GM06990 (cell line): ENCODE measurements at regions not wholly inside any gene's neighbourhood (a gene's known extent, or its start where the extent isn't known, plus 50 kb on each side); places are given as distances from the start of the nearest gene placed in this dataset.

Experiments used
- DNase-seq: peaks from one replicate; pipeline ENCODE4 v3.0.0-alpha.2; 2011; ENCODE audit not compliant: insufficient read length; ENCODE audit errors: extremely low read depth
- H3K27me3 ChIP-seq: replicated peaks from 2 replicates; pipeline ENCODE4 v1.6.0; 2011; ENCODE audit warnings: low read length; ENCODE audit not compliant: control insufficient read depth, insufficient read depth
- H3K36me3 ChIP-seq: 2 replicates; pipeline ENCODE4 v1.5.1; 2011; ENCODE audit warnings: low read length; ENCODE audit not compliant: control insufficient read depth, insufficient read depth
- H3K4me3 ChIP-seq: replicated peaks from 2 replicates; pipeline ENCODE4 v1.5.1; 2011; ENCODE audit warnings: low read depth, mild to moderate bottlenecking, control low read depth, low read length
- TF ChIP-seq, protein P1 (sequence below): IDR thresholded peaks from 2 replicates; pipeline ENCODE4 v1.5.1; 2011; ENCODE audit warnings: low read length, control low read depth, mild to moderate bottlenecking, inconsistent platforms; ENCODE audit not compliant: insufficient read depth, poor library complexity, severe bottlenecking

DNA sequence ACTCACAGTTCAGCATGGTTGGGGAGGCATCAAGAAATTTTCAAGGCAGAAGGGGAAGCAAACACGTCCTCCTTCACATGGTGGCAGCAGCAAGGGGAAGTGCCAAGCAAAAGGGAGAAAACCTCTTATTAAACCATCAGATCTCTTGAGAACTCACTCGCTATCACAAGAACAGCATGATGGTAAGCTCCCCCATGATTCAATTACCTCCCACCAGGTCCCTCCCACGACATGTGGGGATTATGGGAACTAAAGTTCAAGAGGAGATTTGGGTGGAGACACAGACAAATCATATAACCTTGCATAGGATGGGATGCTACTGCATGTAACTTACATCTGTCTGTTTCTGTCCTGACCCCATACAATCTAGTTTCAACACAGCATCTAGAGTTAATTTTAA, 511.8 kb upstream of the ARX start:
- Histone ChIP-seq H3K36me3 (no peaks in the 10 kb centered on the region), H3K27me3 (no peaks in the 10 kb centered on the region), H3K4me3 (no peak overlapping the region)
- DNase-seq = no peak
- TF ChIP-seq, protein P1, sequence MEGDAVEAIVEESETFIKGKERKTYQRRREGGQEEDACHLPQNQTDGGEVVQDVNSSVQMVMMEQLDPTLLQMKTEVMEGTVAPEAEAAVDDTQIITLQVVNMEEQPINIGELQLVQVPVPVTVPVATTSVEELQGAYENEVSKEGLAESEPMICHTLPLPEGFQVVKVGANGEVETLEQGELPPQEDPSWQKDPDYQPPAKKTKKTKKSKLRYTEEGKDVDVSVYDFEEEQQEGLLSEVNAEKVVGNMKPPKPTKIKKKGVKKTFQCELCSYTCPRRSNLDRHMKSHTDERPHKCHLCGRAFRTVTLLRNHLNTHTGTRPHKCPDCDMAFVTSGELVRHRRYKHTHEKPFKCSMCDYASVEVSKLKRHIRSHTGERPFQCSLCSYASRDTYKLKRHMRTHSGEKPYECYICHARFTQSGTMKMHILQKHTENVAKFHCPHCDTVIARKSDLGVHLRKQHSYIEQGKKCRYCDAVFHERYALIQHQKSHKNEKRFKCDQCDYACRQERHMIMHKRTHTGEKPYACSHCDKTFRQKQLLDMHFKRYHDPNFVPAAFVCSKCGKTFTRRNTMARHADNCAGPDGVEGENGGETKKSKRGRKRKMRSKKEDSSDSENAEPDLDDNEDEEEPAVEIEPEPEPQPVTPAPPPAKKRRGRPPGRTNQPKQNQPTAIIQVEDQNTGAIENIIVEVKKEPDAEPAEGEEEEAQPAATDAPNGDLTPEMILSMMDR = no peak

DNA sequence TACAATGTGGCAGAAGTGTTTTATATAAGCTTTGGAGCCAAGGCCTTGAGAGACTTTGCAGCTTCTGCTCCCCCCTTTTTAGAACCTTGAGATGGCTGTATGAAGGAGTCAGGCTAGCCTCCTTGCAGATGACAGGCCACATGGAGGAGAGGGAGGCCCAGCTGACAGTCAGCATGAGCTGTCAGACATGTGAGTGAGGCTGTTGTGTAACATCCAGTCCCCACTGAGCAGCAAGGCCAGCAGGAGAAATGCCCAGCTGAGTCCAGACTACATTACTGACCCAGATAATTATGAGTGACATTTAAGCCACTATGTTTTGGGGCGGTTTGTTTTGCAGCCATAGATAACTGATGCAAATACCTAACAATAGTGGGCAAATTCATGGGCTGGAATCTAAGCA, 515.3 kb upstream of the ARX start:
- H3K27me3 ChIP-seq = no peaks in the 10 kb centered on the region
- H3K4me3 ChIP-seq = no peak overlapping the region
- H3K36me3 ChIP-seq = no peaks in the 10 kb centered on the region
- TF ChIP-seq, protein P1 = no peak
- no peak for DNase-seq

DNA sequence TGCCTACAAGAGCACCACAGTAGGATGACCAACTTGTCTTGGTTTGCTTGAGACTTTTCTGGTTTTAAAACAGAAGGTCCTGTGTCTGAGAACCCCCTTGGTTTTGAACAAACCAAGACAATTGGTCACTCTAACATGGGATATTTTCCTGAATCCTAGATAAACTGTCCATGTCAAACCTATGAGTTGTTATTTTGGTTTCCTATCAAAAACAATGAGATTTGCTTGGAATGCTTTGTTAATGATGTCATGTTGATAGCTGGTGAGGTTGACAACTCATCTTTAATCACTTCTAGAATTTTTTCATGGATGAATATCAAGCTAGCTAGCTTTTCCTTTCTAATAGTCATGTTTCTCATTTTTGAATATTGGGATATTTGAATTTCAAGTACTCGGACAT, 518.3 kb upstream of the ARX start:
- Histone ChIP-seq H3K27me3 (no peaks in the 10 kb centered on the region), H3K4me3 (no peak overlapping the region), H3K36me3 (no peaks in the 10 kb centered on the region)
- no peak for DNase-seq
- TF ChIP-seq, protein P1 = no peak

DNA sequence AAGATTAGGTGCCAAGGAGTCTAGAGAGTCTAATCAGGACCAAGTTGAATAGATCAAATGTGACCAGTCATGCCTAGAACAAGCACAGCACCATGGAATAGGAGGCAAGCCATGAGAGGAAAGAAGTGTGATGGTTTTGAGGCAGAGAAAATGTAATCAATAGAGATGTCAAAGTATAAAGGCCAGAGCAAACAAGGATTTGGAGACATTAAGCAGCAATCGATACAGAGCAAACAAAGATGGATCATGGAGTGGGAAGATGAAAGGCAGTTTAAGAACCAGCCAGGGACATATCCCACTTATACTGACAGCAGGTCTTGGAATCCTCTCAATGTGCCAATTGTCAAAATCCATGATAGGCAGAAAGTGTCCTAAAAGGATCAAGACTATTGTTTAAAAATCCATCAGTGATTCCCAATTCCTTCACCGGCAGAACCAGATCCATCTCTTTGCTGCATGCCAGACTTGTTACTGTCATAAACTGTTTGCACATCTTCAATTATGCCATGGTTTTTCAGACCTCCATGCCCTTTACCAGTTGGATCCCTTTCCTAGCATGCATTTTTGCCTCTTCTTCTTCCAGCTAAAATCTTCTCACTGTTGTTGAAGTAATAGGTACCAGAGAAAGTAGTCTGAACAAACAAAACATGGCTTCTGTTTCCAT, 520.7 kb upstream of the ARX start:
- DNase-seq = no peak
- no peak overlapping the region for H3K4me3 ChIP-seq
- H3K27me3 ChIP-seq = no peaks in the 10 kb centered on the region
- H3K36me3 ChIP-seq = no peaks in the 10 kb centered on the region
- TF ChIP-seq, protein P1 = no peak

DNA sequence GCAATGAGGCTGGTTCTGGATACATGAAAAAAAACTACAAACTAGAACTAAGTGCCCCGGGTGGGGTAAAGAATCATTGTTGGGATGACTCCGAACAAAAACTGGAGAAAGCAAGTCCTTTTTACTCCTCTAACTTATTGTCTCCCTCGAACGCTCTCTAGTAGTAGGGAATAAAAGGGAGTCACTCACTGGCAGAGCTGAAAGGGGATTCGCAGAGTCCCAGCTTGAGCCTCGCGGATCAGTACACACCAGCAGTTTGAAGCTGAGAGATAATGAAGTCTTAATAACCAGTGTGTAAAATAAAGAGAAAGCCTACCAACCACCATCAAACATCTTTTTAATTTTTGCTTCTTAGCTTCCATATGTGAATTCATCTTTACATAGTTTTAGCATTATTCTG, 521.9 kb upstream of the ARX start:
- Histone ChIP-seq H3K36me3 (no peaks in the 10 kb centered on the region), H3K4me3 (no peak overlapping the region), H3K27me3 (no peaks in the 10 kb centered on the region)
- no peak for DNase-seq
- TF ChIP-seq, protein P1 = no peak

DNA sequence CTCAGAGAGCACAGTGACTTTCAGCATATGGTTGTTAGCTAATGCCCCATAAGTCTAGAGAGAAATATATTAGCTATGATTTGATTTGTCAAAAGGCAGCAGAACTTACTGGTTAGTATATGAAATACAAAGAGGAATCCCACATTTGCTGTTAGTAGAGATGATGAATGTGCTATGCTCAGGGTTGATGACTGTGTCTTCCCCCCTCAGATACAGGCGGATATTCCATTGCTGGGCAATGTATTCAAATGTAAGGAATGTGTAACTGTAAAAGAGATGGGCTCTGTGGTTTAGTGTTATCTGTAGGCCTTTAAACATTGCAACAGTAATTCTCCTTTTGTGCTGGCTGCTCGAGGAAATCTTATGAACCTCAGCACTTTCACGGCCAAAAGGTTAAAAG, 528.9 kb upstream of the ARX start:
- DNase-seq = no peak
- TF ChIP-seq, protein P1 = no peak
- Histone ChIP-seq H3K4me3 (no peak overlapping the region), H3K27me3 (no peaks in the 10 kb centered on the region), H3K36me3 (no peaks in the 10 kb centered on the region)
